Transverse colon (tissue), 4 donors: ENCODE measurements at regions not wholly inside any gene's neighbourhood (a gene's known extent, or its start where the extent isn't known, plus 50 kb on each side); places are given as distances from the start of the nearest gene placed in this dataset.

Source experiments
- DNase-seq: peaks from one replicate; pipeline ENCODE4 v3.0.0-alpha.2; 2019
- H3K27ac ChIP-seq, 4 donors: fragments of 200-600 bp; sonication (generic); 2 replicates each; pipeline ENCODE4 v1.5.1; 2016 to 2018; ENCODE audit warnings: inconsistent platforms in 4 of 4
- H3K27me3 ChIP-seq: fragments of 200-600 bp; sonication (generic); 2 replicates; pipeline ENCODE4 v1.5.1; 2017; ENCODE audit warnings: inconsistent platforms
- H3K36me3 ChIP-seq, 4 donors: fragments of 200-600 bp; sonication (generic); 2 replicates each; pipeline ENCODE4 v1.5.1; 2017 to 2019; ENCODE audit warnings: inconsistent platforms in 4 of 4
- H3K4me1 ChIP-seq, 4 donors: fragments of 200-600 bp; sonication (generic); 2 replicates each; pipeline ENCODE4 v1.5.1; 2017 to 2020; ENCODE audit warnings: inconsistent platforms in 4 of 4
- H3K4me3 ChIP-seq, 4 donors: fragments of 200-600 bp; sonication (generic); 1 replicate in 1 of 4; 2 replicates in 3 of 4; pipeline versions ENCODE4 v1.5.1 to v1.6.1; 2017 to 2019; ENCODE audit warnings: inconsistent platforms in 4 of 4
- H3K9me3 ChIP-seq, 2 donors: fragments of 200-600 bp; sonication (generic); 2 replicates each; pipeline ENCODE4 v1.5.1; 2017 to 2019; ENCODE audit warnings: inconsistent platforms in 2 of 2
- CTCF ChIP-seq, 5 experiments: fragments of 200-600 bp in 3 of 5; fragments of 450-650 bp in 2 of 5; sonication (generic) in 3 of 5; IDR thresholded peaks; 1 replicate in 2 of 5; 2 replicates in 3 of 5; pipeline ENCODE4 v1.5.1; 2016 to 2017; ENCODE audit warnings: antibody characterized with exemption in 5 of 5, inconsistent platforms in 3 of 5, mild to moderate bottlenecking in 2 of 5, moderate library complexity in 1 of 5
- EP300 ChIP-seq: sonication (generic); formaldehyde crosslinking; IDR thresholded peaks from one replicate; pipeline ENCODE4 v1.6.1; 2017; ENCODE audit warnings: antibody characterized with exemption, low read depth
- POLR2A ChIP-seq: fragments of 450-650 bp; IDR thresholded peaks from one replicate; pipeline ENCODE4 v1.6.1; 2016; ENCODE audit warnings: antibody characterized with exemption, mild to moderate bottlenecking, moderate library complexity
- POLR2AphosphoS5 ChIP-seq, 3 donors: sonication (generic); formaldehyde crosslinking; IDR thresholded peaks; one replicate each; pipeline ENCODE4 v1.6.1; 2016; ENCODE audit warnings: antibody characterized with exemption in 3 of 3
- WGBS, 2 donors: methylation state at CpG; one replicate each; pipeline ENCODE4 v1.1.5; 2018; ENCODE audit warnings: low coverage in 1 of 2; 5-methylcytosine and 5-hydroxymethylcytosine counted together
- in situ Hi-C, 4 donors: fragments of 200-750 bp; cut with MboI; loops; one replicate each; pipeline versions ENCODE4 v1.15.0 to v1.15.1; 2017; ENCODE audit warnings: low sequenced_read_pairs in 3 of 4, low pct_ligation_motif_present in 1 of 4, low pct_unique_long_range_greater_than_20kb in 1 of 4
- intact Hi-C: fragments of 100-400 bp; cut with DNase I; formaldehyde crosslinking; loops from one replicate; pipeline ENCODE4 v1.15.1; 2023; ENCODE audit warnings: low total_unique reads

DNA sequence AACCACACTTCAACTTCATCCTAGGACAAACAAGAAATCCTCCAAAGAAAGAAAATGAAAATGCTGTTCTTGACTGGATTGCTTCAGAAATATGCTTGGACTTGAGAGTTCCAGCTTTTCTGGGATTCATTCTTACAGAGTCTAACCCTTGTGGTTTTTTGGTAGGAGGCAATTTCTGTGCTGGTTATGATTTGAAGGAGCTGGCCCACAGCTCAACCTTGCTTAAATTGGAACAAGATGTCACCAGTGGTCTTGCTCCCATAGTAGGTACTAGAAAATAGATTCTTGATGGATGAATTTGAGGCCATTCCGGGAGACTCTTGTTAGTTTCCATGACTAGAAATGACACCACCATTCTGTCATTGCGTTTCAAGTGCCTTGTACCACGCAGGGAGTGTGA lies 54.3 kb upstream of the BMP6 start:
- H3K36me3 ChIP-seq: no peaks in the 10 kb centered on the region
- intact Hi-C loops: no loop called here
- in situ Hi-C loops: no loop called here
- no peak for DNase-seq
- 88 to 100% methylated on average over 1 to 3 of the region's 3 CpGs for WGBS, 2 donors
- no peaks in the 10 kb centered on the region for H3K9me3 ChIP-seq
- peaks cover 12% of the 10 kb centered on the region for H3K27me3 ChIP-seq
- TF ChIP-seq EP300 (no peak), POLR2A (no peak), CTCF (IDR thresholded peaks at IDR 0.05) (no peak), POLR2AphosphoS5 (IDR thresholded peaks at IDR 0.05) (no peak)
- no peak overlapping the region for H3K4me3 ChIP-seq
- peaks cover 0 to 21% (median 8%) of the 10 kb centered on the region in 4 donors for H3K4me1 ChIP-seq
- no peak overlapping the region for H3K27ac ChIP-seq

DNA sequence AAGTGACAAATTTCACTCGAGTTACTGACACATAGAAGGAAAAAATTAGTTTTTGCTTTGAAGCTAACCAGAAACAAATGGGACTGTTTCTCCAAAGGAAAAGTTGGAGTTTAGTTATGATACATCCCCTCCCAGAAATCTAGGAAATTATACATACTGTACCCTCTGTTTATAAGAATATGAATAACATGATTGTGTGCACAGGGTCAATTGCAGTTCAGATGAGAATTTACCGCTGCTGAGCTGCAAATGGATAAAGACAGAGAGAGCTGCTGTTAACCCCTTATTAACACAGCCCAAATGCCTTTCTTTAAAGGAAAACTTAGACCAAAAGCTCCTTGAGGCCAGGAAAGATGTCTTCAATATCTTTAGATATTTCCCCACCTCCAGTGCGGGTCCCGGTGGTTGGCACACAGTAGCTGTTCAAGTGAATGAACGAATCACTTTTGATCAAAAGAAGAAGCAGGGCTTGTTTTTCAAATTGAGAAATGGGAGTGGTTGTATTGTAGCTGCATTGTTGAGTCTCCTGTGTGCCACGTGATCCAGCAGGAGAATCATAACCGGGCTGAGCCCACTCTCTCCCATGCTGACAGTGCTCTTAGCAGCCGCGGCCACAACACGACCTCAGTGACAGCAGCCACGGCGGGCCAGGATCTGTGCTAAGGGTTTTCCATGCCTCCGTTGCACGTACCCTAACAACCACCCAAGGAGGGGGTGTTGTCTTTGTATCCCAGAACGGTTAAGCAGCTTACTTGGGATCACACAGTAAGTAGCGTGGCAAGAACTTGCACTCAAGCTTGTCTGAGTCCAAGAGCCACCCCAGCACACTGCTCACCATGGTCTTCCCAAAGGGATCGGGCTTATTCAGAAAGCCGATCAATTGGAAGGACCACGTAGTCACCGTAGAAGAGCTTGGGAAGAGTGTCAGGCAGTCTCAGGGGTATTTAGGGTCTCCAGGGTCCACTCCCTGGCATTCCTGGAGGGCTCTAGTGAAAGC lies 53.5 kb upstream of the BMP6 start:
- no peak for TF ChIP-seq POLR2A
- no peak for TF ChIP-seq CTCF (IDR thresholded peaks at IDR 0.05)
- TF ChIP-seq POLR2AphosphoS5 (IDR thresholded peaks at IDR 0.05): no peak
- TF ChIP-seq EP300: no peak
- peaks cover 0 to 21% (median 8%) of the 10 kb centered on the region in 4 donors for H3K4me1 ChIP-seq
- H3K27ac ChIP-seq: no peak overlapping the region
- peaks cover 12% of the 10 kb centered on the region for H3K27me3 ChIP-seq
- in situ Hi-C loops: no loop called here
- no peaks in the 10 kb centered on the region for H3K36me3 ChIP-seq
- intact Hi-C loops: no loop called here
- DNase-seq: no peak
- 51 to 69% methylated on average over 5 to 20 of the region's 20 CpGs for WGBS, 2 donors
- no peaks in the 10 kb centered on the region for H3K9me3 ChIP-seq
- peak overlapping the region in 1 of 4 donors; percentile 4 for H3K4me3 ChIP-seq

DNA sequence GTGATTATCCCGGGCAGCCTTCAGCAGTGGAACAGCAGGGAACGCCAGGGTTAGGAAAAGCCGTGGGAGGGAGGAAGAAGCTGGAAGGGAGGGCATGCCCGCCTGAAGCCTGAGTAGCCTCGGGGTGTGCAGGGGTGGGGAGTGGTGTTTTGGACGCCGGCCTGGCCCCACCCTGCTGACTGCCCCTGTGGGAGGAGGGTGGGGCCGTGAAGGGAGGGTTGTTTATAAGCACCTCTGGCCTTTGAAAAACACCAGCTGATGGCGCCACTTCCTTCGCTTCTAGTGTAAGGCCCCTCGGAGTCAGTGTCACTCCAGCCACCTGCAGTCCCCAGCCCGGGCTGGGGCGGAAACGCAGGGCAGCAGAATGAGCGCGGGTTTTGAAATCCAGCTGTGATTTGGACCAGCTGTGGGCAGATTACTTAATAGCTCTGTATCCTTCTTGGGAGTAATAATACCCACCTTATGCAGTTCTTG lies 52.8 kb upstream of the BMP6 start:
- Histone ChIP-seq H3K4me1 (peaks cover 0 to 21% (median 8%) of the 10 kb centered on the region in 4 donors), H3K4me3 (peak overlapping the region in 1 of 4 donors; percentile 4), H3K27ac (no peak overlapping the region), H3K27me3 (peaks cover 12% of the 10 kb centered on the region), H3K36me3 (no peaks in the 10 kb centered on the region), H3K9me3 (no peaks in the 10 kb centered on the region)
- WGBS, 2 donors: 31% methylated on average over 16 of the region's 16 CpGs; no CpG with 5 or more reads in 1 of the 2 donors
- intact Hi-C loops (no loop called here), in situ Hi-C loops (no loop called here)
- DNase-seq: peak; percentile 63
- TF ChIP-seq POLR2A (no peak), CTCF (IDR thresholded peaks at IDR 0.05) (no peak), POLR2AphosphoS5 (IDR thresholded peaks at IDR 0.05) (no peak), EP300 (no peak)

- no peak for DNase-seq
- intact Hi-C loops: no loop called here
- H3K27ac ChIP-seq: no peak overlapping the region
Measured at GRCh38 chr6:7674291-7674690, 51.6 kb upstream of the BMP6 start.

More at GRCh38 chr6:7674291-7674690, 51.6 kb upstream of the BMP6 start:
- WGBS, 2 donors: 10 to 53% methylated on average over 2 to 6 of the region's 6 CpGs
- Histone ChIP-seq H3K36me3 (no peaks in the 10 kb centered on the region), H3K4me1 (peaks cover 0 to 21% (median 8%) of the 10 kb centered on the region in 4 donors), H3K4me3 (no peak overlapping the region), H3K27me3 (peaks cover 20% of the 10 kb centered on the region), H3K9me3 (no peaks in the 10 kb centered on the region)
- no peak for TF ChIP-seq CTCF (IDR thresholded peaks at IDR 0.05)
- no peak for TF ChIP-seq EP300
- no peak for TF ChIP-seq POLR2AphosphoS5 (IDR thresholded peaks at IDR 0.05)
- no peak for TF ChIP-seq POLR2A
- in situ Hi-C loops: no loop called here
